GM12865 (cell line): ENCODE measurements at regions not wholly inside any gene's neighbourhood (a gene's known extent, or its start where the extent isn't known, plus 50 kb on each side); places are given as distances from the start of the nearest gene placed in this dataset.

Experiments used
- DNase-seq: peaks from one replicate; pipeline ENCODE4 v3.0.0; 2010; ENCODE audit warnings: low read depth
- H3K4me3 ChIP-seq: 2 replicates; pipeline ENCODE4 v1.5.1; 2011; ENCODE audit warnings: mild to moderate bottlenecking, low read depth, low read length, control low read depth
- TF ChIP-seq, protein P1 (sequence below): IDR thresholded peaks from 2 replicates; pipeline ENCODE4 v1.5.1; 2011; ENCODE audit warnings: low read length, control low read depth, low read depth, inconsistent platforms; ENCODE audit not compliant: insufficient read depth; ENCODE audit errors: missing control alignments

DNA sequence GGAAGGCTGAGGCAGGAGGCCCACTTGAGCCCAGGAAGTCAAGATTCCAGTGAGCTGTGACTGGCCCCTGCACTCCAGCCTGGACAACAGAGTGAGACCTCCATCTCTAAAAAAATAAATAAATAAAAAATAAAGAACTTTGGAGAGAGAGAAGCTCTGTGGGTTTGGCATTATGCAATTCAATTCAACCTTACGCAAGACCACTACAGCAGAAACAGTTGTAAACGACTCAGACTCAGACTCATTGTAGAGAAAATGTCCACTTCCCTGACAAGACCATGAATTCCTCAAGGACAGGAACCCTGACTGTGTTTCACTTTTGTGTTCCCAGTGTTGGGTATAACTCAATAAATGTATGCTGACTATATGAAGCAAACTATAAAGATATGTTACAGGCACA lies 90.3 kb upstream of the C3orf80 start:
- H3K4me3 ChIP-seq: no peak overlapping the region
- TF ChIP-seq, protein P1, sequence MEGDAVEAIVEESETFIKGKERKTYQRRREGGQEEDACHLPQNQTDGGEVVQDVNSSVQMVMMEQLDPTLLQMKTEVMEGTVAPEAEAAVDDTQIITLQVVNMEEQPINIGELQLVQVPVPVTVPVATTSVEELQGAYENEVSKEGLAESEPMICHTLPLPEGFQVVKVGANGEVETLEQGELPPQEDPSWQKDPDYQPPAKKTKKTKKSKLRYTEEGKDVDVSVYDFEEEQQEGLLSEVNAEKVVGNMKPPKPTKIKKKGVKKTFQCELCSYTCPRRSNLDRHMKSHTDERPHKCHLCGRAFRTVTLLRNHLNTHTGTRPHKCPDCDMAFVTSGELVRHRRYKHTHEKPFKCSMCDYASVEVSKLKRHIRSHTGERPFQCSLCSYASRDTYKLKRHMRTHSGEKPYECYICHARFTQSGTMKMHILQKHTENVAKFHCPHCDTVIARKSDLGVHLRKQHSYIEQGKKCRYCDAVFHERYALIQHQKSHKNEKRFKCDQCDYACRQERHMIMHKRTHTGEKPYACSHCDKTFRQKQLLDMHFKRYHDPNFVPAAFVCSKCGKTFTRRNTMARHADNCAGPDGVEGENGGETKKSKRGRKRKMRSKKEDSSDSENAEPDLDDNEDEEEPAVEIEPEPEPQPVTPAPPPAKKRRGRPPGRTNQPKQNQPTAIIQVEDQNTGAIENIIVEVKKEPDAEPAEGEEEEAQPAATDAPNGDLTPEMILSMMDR: no peak
- no peak for DNase-seq

DNA sequence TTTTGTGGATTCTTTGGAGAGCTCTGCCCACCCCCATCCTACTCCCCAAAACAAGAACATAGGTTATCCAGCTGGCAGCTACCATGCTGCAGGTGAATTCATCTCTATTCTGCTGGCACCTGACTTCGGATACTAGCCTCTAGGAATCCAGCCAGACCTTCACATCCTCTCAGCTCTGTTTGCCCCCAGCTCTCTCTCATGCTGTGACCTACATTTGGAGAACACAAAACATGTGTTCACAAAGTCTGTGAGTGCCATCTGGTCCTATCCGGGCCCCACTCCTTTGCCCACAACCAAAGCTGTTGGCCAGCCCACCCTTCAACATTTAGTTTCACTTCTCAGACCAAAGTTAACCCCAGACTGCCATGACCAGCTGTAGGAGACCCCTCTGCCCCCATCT lies 89.4 kb upstream of the C3orf80 start:
- DNase-seq: peak; percentile 57
- TF ChIP-seq, protein P1: no peak
- H3K4me3 ChIP-seq: no peak overlapping the region

- TF ChIP-seq, protein P1: no peak
- no peak overlapping the region for H3K4me3 ChIP-seq
- peak; percentile 67 for DNase-seq
Measured at GRCh38 chr3:160136421-160136820, 88.8 kb upstream of the C3orf80 start.

DNA sequence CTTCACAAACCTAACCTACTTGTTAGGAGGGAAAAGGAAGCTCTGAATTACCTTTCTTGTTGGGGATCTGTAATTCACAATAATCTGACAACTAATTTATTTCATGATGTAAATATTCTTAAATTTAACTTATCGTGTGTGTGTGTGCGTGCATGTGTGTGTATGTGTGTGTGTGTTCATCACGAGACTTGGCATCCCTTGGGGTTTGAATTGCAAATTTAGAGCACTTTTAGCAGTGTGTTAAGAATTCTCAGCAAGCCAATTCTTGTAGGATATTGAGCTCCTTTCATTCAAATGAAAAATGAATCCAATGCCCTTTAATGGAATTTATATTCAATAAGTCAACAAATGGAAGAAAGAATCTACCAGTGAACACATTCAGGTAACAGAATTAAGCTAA lies 85.9 kb upstream of the C3orf80 start:
- no peak for DNase-seq
- TF ChIP-seq, protein P1: no peak
- no peak overlapping the region for H3K4me3 ChIP-seq

DNA sequence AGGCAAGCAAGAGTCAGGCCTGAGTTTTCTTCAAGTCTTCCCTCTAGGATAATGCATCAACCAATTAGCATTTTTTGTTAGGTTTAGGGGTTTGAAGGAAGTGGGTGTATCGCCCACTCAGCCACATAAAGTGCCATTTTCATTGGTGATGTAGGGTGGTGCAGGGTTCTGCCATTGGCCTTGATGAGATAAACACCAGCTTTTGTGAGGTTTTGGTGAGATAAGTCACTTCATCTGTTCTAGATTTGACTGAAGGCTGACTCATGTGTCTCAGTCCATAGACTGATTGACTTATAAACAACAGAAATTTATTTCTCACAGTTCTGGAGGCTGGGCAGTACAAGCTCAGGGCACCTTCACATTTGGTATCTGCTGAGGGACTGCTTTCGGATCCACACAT lies 84.5 kb upstream of the C3orf80 start:
- TF ChIP-seq, protein P1: no peak
- DNase-seq: peak; percentile 26
- H3K4me3 ChIP-seq: no peak overlapping the region

DNA sequence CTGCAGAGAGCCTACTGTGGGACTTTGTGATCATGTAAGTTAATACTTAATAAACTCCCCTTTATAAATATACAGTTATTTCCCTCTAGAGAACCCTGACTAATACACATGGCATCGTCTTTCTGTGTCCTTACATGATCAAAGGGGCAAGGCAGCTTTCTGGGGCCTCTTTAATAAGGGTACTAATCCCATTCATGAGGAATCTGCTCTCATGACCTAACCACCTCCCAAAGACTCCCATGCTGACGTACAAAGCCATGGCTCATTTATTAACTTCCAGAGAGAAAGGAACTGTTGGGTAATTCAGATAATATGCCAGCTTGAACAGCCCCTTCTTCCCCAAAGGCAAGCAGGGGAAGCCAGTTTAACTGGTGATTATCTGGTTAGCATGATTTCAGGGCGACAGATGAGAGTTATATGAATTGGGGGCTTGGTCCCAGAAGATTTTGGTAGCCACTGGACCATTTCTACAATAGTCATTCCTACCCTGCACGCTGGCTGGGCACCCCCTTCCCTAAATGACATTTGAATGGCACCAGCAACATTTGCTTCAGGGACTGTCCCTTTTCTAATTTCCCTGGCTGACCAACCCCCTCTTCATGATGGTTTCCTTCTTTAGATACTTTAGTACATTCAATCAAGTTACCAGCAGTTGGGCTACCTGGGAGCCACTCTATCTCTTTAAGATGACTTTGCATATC lies 83.6 kb upstream of the C3orf80 start:
- TF ChIP-seq, protein P1: no peak

GRCh38 chr3:160143482-160143881 lies 81.7 kb upstream of the C3orf80 start:
- TF ChIP-seq, protein P1: no peak
- no peak overlapping the region for H3K4me3 ChIP-seq
- no peak for DNase-seq

More for the DNA sequence above, 83.6 kb upstream of the C3orf80 start:
- no peak overlapping the region for H3K4me3 ChIP-seq
- no peak for DNase-seq
